NCI-H2081 treated with DMSO at 0.1 percent for 48 hours (cell line): ENCODE measurements at regions not wholly inside any gene's neighbourhood (a gene's known extent, or its start where the extent isn't known, plus 50 kb on each side); places are given as distances from the start of the nearest gene placed in this dataset.

Source experiments
- DNase-seq: peaks from one replicate; lab custom pipeline; 2025; lab: John Stamatoyannopoulos, UW

DNA sequence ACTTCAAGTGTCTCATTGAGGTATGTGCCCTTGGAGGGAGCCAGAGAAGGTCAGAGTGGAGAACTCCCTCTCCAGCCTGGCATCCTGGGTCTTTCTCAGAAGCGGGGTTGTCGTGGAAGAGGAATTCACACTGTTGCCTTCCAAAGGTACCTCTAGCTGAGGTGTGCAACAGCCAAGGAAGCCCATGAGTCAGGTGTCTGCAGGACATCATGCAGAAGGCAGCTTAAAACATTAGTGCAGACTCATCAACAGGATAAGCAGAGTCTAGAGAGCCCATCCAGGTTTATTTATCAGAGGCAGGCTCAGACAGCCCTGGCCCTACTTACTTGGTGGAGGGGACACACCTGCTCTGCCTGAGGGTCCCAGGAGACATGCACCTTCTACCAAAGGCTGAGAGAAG, 95.6 kb upstream of the TPM1 start:
- DNase-seq: no peak

DNA sequence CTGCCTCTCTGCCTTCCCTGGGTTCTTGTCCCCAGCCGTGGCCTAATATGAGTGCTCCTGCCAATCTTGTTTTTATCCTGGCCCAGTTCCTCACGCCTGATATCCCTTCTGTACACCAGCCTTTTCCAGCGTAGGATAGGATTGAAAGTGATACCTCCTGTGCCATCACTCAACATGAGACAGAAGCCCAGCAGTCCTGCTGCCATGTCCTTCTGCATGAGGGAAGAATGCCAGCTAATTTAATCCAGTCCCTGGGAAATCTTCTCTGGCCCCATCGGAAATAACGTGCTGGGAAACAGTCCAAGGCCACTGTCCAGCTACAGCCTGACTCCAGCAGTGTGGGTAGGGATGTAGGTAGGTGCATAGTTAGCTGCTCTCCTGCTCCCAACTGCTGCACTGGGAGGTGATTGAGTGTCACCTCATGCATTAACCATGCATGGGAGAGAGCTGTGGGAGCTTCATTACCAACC, 92.0 kb upstream of the TPM1 start:
- no peak for DNase-seq

DNA sequence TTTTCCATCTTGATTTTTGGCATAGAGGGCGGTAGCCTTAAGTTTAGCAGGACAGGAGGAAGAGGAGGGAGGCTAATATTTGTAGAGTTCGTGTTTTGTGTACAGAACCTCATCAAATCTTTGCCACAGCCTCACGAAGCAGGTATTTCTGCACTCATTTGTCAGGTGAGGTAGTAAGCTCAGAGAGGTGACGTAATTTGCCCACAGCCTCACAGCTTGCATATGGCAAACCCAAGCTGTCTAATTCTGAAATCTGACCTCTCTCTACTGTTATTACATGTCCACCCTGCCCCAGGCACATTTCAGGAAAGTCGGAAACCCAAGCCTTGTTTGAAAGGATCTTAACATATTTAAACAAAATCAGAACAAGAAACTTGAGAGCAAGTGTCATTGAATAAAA, 91.1 kb upstream of the TPM1 start:
- no peak for DNase-seq

DNA sequence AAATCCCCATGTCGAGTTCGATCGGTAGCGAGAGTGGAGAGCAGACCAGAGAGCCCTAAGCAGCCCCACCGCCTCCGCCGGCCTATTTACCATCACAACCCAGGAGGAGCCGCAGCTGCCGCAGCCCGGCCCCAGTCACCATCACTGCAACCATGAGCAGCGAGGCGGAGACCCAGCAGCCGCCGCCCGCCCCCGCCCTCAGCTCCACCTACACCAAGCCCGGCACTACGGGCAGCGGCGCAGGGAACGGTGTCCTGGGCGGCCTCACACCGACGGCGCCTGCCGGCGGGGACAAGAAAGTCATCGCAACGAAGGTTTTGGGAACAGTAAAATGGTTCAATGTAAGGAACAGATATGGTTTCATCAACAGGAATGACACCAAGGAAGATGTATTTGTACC, 89.5 kb upstream of the TPM1 start:
- no peak for DNase-seq

DNA sequence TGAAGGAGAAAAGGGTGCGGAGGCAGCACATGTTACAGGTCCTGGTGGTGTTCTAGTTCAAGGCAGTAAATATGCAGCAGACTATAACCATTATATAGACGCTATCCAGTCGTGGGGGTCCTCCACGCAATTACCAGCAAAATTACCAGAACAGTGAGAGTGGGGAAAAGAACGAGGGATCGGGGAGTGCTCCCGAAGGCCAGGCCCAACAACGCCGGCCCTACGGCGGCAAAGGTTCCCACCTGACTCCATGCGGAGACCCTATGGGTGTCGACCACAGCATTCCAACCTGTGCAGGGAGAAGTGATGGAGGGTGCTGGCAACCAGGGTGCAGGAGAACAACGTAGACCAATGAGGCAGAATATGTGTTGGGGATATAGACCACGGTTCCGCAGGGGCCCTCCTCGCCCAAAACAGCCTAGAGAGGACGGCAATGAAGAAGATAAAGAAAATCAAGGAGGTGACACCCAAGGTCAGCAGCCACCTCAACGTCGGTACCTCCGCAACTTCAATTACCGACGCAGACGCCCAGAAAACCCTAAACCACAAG, 89.0 kb upstream of the TPM1 start:
- DNase-seq: no peak

DNA sequence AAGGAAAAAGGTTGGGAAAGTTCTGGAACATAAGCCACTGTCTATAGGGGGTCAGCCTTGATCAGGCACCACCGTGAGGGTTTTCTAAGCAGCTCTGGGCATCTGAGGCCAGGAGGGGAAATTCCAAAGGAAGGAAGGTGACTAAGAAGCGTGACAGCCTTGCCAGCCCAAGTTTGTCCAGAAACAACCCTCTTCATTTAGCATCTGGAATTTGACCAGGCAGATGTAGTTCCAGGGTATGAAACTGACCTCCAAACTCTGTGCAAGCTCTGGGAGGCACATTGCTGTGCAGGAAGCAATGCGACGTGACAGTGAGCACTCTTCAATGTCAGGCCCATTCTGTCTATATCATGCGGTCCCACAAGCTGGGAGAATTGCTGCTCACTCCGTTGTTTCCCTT, 85.4 kb upstream of the TPM1 start:
- no peak for DNase-seq

DNA sequence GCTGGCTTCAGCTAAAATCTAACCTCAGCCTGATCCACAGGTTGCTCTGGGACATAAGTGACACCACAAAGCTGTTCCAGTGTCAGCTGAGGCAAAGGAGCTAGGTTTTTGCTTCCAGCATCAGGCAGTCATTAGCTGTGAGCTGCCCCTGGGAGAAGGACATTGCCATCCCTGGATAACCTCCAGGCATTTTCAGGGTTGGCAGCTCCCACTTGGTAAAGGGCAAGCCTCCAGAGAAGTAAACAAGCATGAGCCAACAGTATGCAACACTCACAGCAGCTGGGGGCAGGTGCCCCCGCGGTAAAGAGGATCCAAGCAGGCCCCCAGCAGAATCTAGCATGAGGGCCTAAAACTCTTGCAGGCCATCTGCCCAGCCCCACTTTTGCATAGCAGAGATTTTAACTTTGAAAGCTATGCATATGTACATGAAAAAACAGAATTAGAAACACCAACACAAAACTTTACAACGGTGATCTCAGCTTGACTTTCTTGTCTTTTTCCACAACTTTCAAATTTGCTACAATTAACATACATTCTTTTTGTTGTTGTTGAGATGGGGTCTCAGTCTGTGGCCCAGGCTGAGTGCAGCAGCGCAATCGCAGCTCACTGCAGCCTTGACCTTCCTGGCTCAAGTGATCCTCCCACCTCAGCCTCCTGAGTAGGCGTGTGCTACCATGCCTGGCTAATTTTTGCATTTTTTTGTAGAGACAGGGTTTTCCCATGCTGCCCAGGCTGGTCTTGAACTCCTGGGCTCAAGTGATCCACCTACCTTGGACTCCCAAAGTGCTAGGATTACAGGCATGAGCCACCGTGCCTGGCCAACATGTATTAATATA, 83.8 kb upstream of the TPM1 start:
- no peak for DNase-seq

DNA sequence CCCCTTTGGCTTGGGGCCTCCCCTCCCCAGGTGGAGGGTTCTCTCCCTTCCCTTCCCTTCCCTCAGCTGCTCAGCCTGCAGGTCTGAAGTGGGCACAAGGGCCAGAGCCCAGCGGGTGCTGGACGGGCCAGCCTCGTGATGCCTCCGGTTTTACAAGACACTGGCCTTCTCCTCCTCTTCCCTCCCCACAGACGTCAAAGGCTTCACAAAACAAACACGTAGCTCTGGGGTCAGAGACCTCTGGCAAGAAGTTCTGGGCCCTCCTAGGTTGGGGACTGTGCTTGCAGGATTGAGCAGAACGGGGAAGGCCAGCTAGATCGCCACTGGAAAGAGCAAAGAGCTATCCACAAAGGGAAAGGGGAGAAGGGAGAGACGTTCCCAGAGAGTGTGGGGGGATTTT, 81.4 kb upstream of the TPM1 start:
- no peak for DNase-seq

DNA sequence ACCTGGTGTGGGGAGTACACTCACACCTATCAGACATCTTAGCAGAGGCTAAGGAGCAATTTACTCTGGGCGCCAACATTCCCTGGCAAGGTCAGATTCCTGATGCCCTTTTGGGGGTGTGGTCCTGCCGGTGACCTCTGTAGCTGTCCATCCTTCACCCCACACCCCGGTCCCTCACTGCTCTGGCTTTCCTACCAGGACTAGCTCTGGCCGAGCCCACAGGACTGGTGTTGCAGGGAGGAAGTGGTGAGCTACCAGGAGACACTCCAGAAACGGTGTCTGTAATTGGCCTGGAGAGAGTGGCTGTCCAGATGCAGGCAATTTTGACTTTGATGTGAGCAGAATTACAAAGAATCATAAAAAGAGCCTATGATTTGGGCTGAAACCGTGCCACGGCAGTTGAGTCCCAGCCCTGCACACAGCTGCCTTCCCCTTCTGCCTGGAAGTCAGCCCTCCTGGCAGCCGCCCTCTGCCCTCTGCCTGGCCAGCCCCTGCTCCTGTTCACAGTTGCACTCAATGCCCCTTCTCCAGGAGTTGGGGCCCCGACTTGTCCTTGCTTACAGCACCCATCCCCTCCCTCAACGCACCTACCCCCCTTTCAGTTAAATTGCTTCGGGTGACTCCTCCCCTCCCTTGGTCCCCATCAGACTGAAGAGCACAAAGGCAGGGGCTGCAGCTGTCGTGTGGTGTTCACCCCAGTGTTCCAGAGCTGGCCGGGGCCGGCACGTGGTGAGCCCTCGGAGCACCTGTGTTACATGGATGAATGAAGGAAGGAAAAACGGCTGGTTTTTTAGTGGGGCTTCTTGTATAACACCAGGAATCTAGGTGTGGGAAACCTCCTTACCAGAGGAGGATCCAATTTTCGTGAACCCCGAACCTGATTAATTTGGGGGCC, 80.2 kb upstream of the TPM1 start:
- no peak for DNase-seq

DNA sequence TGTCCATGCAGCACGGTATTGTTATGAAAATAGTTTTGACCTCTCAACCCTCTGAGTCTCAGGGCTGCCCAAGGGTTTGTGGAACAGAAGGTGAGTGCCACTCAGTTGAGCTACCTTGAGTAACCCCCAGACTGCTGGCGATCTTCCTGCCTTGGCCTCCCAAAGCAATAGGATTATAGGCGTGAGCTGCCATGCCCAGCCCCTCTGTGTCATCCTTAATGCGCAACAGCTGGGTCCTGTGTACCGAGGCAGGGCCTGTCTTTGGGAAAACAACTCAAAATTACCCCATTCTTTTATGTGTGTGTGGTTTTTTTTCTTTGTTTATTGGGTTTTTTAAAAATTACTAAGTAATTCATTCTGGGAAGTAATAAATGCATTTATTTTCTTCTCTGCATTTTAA, 78.3 kb upstream of the TPM1 start:
- DNase-seq: no peak

DNA sequence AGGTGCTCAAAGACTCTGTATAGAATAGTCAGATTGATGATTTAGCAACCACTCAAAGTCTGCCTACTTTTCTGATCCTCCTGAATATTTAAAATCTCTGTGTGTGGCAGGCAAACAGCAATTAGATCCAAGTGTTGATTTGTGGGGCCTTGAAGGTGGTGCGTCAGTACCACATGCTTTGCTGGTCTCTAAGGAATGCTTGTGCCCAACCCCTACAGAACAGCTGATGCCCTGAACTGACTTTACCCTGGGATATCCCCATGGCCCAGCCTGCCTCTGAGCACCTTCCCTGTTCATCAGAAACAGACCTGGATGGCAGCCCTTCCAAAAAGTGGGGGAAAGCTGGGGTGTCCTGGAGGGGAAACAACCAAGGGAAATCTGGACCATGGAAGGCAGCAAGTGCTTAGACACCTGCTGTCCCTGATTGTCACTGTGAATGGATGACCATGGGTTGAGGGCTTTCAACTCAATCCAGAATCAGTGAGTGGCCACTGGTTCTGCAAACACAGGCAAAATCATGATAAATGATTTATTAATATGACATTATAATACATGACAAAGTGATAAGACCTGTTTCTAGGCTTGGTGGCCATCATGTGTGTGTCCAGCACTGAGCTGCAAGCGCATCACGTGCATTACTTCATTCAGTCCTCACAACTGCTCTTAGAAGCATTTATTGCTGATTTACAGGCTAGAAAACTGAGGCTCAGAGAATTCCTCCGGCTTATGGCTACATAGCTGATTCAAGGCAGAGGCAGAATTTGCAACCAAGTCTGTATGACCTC, 76.1 kb upstream of the TPM1 start:
- DNase-seq: no peak

DNA sequence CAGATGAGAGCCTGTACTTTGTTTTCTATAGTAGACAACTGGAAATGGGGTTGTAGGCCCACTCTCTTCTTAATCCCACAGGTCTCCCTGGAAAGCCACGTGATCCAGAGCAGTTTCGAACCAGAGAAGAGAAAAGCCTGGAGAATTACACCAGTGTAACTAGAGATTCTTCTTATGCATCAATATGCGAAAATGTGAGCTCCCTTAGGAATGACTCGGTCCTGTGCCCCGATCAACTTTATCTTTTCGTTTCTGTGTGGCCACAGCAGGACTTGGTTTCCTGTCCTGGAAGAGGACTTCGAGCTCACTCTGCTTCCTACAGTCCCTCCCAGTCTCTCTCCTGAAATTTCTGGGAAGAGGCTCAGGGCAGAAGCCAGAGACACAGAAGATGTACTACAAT, 73.8 kb upstream of the TPM1 start:
- DNase-seq: no peak

DNA sequence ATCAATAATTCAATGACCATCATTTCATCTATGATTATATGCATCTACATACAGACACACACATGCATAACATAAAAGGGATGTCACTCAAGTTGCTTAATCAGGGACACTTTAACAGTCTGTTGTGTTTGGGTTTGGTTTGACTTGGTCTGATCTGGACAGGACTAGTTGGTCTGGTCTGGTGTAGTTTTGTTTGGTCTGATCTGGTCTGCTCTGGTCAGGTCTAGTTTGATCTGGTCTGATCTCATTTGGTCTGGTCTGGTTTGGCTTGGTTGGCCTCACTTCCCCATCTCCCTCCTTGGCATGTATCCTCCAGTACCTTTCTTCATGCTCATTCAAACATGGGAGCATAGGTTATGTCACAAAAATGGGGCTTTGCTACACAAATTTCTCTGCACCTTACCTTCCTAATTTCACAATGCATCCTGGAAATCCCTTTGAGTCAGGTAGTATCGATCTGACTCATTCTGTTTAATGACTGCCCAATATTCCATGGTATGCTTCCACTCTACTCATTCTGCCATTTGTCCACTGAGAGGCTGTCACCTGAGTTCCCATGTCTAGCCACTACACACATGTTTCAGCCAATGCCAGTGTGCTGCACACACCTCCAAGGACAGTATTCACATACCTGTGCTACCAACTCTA, 73.0 kb upstream of the TPM1 start:
- no peak for DNase-seq

DNA sequence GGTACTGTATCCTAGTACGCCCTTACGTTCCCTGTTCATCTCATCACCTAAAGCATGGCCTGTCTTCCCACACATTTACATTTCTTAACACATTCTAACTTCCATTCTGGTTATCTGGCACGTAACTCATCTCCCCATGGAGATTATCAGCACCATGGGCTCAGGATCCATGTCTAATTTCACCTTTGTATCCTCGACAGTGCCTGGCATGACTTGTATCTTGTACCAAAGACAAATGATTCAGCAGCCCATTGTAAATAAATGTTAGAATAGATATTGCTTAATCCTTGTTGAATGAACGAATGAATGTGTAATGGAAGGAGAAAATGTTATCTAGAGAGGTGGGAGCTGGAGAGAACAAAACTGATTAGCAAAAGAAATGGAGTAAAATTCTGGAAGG, 69.7 kb upstream of the TPM1 start:
- DNase-seq: no peak

DNA sequence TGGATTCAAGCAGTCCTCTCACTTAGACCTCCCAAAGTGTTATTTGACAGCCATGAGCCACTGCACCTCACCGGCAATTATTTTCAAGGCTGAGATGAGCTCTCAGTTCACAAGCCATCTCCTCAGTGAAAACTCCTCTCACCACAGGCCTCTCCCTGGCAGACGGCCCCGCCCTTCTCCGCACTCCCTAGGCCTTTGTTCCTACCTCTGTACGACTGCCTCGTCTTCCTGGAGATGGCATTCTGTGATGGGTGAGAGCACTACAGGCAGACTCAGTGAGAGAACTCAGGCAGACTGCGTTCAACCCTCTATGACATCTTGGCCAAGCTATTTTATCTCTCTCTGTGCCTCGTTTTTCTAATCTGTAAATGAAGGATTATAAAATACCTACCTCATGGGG, 67.0 kb upstream of the TPM1 start:
- no peak for DNase-seq

DNA sequence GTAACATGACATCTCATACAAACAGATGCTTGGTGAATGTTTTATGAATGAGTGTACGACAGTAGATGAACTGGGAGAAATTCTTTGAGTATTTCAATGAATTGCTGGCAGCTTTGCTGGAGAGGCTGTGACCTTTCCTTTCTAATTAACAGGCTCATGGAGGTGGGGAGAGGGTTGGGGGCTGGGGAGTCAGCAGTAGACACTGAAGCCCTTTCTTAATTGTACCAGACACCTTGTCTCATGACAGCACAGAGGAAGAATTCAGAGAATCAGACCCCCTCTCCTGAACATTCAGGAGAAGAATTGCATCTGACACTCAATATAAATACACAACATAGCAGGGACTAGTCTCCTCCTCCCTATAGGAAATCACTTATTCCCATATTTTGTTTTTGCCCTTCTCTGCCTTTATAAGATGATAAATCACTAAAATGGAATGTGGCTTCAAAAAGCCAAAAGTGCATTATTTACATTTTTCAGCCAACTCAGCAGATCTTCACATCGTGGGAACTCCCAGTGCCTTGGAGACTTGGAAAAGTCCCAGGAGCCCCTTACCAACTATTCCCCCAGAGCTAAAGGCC, 66.2 kb upstream of the TPM1 start:
- no peak for DNase-seq

DNA sequence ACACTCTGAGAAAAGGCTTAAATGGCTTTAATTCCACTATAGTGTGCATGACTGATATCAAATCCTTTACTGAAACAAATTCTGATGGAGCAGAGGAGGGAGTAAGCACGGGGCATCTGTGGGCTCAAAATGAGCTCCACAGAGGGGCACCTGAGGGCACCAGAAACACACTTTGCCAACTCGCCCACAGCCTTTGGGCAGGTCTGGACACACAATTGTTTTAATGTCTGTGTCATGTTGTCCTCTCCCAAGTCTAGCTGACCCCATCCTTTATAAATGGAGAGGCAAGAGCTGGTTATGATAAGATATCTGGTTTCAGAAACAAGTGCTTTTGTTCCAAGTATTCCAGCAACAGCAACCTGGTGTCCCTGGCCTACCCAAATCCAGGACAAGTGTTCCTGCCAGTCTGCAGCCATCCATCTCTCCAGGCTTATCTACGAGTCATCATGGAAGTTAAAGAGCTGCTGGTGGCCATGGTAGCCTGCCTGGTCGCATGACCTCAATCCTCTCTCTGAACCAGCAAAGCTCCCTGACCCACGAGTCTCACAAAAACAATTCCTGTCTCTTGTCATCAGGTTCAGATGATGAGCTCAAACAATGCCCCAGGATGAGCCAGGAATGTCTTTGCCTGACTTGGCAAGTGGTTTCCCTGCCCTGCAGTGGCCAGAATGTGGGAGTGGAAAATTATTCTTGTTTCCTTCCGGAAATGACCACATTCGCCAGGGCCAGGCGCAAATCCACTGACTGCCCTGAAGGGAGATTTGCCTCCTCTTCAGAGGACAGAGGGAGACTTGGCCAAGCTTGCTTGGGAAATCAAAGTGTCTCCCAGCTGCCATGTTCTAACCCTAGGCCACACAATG, 64.4 kb upstream of the TPM1 start:
- no peak for DNase-seq

DNA sequence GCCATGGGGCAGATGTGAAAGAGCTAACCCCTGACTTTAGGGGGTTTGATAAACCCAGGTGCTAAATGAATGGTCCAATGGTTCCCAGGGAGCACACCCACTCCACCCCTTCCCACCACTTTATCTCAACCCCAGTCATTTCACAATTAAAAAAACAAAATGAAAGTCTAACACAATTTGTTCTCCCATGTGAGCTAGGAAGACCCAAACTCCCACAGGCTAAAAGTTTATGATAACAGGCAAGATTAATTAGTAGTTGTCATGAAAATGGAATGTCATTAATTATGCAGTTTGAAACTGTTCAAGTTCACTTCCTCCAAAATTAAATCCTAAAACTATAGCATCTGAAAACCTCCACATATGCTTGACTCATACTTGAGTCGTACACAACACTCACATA, 63.3 kb upstream of the TPM1 start:
- DNase-seq: no peak

DNA sequence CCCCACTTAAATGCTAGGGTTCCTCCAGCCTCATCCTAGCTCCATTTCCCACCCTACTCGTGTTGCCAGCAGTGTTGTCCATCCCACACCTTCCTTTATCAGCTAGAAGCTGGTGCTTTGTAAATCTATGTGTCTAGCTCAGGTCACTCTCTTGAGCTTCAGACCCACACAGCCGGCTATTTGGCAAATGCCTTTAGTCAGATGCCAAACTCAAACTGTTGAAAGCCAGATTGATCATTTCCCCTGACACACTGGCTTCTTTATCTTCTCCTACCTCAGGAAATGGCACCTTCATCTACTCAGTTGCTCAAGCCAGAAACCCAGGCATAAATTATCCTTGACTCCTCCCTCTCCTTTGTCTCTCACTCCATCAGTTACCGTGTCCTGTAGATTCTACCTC, 61.5 kb upstream of the TPM1 start:
- no peak for DNase-seq

DNA sequence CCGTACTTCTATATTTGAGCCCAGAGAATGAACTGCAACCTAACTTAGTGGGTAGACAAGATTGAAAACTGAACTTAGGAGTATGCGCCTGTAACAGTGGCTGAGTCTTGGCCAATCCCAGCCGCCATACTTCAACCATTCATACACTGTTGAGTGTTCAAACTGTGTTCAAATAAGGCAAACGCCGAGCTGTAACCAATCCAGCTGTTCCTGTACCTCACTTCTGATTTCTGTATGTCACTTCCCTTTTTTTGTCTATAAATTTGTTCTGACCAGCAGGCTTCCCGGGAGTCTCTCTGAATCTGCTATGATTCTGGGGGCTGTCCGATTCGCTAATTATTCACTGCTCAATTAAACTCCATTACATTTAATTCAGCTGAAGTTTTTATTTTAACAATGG, 58.6 kb upstream of the TPM1 start:
- no peak for DNase-seq
